ENCODE measurements at regions not wholly inside any gene's neighbourhood (a gene's known extent, or its start where the extent isn't known, plus 50 kb on each side); places are given as distances from the start of the nearest gene placed in this dataset.

DNA sequence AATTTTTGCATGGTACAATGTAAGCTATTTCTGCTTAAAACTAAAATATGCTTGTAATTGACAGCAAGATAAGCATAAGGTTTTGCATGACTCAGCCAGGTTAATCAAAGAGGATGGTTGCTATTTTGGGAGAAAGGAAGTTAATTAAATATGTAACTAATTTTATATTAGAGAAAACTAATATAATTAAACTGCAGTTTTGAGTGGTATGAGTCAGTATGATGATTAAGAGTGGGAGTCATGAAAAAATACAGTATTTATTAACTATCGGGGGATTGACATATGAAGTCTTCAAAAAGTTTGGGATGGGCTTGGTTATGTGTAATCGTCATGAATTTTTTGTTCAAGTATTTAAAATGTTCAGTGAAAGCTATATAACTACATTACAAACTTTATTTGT, 54.0 kb upstream of the CDK20 start:
- no peak for DNase-seq (ENCODE audit: low spot score)
- ChIA-PET CTCF (interaction anchor here (0.7 kb wide), 1 partner anchor 58 kb away, joined by 3 read pairs; no protein-coding TSS in a partner anchor), POLR2A (ENCODE audit: low non-redundant PET) (no interaction called here)
- TF ChIP-seq, protein P1, sequence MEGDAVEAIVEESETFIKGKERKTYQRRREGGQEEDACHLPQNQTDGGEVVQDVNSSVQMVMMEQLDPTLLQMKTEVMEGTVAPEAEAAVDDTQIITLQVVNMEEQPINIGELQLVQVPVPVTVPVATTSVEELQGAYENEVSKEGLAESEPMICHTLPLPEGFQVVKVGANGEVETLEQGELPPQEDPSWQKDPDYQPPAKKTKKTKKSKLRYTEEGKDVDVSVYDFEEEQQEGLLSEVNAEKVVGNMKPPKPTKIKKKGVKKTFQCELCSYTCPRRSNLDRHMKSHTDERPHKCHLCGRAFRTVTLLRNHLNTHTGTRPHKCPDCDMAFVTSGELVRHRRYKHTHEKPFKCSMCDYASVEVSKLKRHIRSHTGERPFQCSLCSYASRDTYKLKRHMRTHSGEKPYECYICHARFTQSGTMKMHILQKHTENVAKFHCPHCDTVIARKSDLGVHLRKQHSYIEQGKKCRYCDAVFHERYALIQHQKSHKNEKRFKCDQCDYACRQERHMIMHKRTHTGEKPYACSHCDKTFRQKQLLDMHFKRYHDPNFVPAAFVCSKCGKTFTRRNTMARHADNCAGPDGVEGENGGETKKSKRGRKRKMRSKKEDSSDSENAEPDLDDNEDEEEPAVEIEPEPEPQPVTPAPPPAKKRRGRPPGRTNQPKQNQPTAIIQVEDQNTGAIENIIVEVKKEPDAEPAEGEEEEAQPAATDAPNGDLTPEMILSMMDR (conservative IDR thresholded peaks at IDR 0.05; ENCODE audit: low read depth): no peak
- H3K27ac ChIP-seq: no peak overlapping the region

DNA sequence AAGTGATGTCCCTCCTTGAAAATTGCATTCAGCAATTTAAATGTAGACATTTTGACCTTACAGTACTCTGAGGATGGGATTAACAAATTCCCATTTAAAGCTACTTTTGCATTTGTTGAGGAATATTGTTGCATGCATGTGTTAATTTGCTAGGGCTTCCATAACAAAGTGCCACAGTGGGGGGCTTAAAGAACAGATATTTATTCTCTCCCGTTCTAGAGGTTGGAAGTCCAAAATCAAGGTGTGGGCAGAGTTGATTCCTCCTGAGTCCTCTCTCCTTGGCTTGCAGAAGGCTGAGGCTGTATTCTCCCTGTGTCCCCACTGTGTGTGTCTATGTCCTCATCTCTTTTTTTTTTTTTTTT, 51.8 kb upstream of the CDK20 start:
- DNase-seq (ENCODE audit: low spot score): no peak
- H3K27ac ChIP-seq: no peak overlapping the region
- ChIA-PET POLR2A (ENCODE audit: low non-redundant PET) (no interaction called here), CTCF (no interaction called here)
- TF ChIP-seq, protein P1 (conservative IDR thresholded peaks at IDR 0.05; ENCODE audit: low read depth): no peak

DNA sequence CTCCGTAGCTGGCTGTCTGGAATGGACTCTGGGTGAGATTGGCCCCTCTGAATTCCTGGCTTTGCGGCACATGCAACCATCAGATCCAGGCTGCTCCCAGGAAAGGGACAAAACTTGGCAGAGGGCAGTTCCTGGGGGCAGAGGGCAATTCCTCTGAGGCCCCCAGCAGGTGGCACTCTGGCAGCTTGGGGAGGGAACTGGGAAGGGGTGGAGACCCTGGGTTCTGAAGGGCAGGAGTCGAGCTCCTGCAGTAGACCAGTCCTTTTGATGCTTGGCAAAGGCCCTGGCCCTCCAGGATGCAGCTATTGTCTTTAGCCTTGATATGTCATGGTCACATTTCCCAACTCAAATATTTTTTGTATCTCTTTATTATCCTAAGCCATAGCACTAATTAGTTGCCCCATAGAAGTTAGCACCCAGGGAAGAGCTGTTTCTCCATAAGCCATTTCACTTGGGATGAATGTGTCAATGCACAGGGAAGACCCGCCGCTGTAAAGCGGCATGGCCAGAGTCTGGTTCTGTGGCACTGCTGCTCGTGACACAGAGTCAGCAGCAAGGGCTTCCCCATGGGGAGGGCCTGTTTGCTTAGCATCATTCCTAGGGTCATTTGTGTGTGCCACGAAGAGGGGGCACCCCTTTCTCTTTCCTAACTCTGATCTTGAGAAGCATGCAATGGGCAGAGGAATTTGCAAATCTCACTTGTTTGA, 51.2 kb upstream of the CDK20 start:
- ChIA-PET CTCF (no interaction called here), POLR2A (ENCODE audit: low non-redundant PET) (no interaction called here)
- no peak overlapping the region for H3K27ac ChIP-seq
- DNase-seq (ENCODE audit: low spot score): no peak
- TF ChIP-seq, protein P1 (conservative IDR thresholded peaks at IDR 0.05; ENCODE audit: low read depth): no peak

DNA sequence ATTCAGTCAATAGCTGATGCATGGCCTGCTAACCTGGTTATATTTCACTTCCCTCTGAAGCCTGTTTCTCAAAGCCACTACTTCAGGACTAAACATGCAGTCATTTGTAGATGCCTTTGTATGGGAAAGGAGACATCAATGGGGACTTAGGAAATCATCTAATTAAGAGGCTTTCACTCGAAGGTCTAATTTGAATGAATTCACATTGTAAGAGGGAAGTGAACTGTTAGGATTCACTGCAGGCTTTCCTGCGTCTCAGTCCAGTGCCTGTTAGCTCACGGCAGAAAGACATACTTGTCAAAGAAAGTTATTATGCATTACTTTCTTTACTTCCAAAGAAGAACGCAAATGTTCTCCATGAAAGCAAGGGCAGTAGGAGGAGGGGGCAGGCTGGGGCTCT, 50.6 kb upstream of the CDK20 start:
- ChIA-PET CTCF (interaction anchor here (0.5 to 0.6 kb wide), 2 partner anchors 15 to 317 kb away, joined by 3 to 4 read pairs; no protein-coding TSS in a partner anchor), POLR2A (ENCODE audit: low non-redundant PET) (no interaction called here)
- H3K27ac ChIP-seq: no peak overlapping the region
- TF ChIP-seq, protein P1 (conservative IDR thresholded peaks at IDR 0.05; ENCODE audit: low read depth): no peak
- no peak for DNase-seq (ENCODE audit: low spot score)
